Hypothalamus (tissue), 51 donors: ENCODE measurements at regions not wholly inside any gene's neighbourhood (a gene's known extent, or its start where the extent isn't known, plus 50 kb on each side); places are given as distances from the start of the nearest gene placed in this dataset.

Experiments used
- DNase-seq, 51 donors: peaks; one replicate each; lab custom pipeline; 2025; lab: John Stamatoyannopoulos, UW

DNA sequence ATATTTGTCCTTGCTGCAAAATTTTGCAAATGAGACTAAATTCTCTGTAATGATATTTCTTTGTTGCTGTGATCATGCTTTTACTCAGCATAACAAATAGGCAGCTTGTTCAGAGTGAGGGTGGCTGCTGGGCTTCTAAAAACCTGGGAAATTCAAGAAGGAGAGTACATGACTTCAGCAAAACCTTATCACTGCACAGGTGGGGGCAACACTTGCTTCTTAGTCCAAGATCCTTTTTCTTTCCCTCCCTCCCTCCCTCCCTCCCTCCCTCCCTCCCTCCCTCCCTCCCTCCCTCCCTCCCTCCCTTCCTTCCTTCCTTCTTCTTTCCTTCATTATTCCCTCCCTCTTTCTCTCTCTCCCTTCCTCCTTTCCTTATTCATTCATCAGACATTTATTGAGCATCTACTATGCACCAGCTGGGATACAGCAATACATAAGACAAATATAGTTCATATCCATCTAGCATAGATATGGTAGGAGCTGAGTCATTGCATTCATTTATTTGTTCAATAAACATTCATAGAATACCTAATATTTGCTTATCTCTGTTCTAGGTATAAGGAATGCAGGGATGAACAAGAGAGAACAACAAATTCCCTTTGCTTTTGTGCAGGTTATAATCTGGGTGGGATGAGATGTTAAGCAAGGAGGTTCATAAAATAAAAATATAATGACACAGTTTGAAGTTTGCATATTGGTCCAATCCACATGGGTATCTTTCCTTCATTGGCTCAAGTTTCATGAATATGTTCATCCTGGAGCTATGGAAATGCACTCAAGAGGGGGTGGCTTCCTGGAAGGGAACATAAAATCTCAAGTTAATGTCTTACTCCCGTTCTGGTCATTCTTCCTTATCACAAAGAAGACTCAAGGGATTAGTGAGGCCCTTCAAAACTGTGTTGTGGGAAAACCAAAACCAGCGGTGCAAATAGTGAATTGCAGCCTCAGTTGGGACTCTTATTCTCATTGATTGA, 210.7 kb downstream of the PDCD6IP start:
- DNase-seq = no peak

DNA sequence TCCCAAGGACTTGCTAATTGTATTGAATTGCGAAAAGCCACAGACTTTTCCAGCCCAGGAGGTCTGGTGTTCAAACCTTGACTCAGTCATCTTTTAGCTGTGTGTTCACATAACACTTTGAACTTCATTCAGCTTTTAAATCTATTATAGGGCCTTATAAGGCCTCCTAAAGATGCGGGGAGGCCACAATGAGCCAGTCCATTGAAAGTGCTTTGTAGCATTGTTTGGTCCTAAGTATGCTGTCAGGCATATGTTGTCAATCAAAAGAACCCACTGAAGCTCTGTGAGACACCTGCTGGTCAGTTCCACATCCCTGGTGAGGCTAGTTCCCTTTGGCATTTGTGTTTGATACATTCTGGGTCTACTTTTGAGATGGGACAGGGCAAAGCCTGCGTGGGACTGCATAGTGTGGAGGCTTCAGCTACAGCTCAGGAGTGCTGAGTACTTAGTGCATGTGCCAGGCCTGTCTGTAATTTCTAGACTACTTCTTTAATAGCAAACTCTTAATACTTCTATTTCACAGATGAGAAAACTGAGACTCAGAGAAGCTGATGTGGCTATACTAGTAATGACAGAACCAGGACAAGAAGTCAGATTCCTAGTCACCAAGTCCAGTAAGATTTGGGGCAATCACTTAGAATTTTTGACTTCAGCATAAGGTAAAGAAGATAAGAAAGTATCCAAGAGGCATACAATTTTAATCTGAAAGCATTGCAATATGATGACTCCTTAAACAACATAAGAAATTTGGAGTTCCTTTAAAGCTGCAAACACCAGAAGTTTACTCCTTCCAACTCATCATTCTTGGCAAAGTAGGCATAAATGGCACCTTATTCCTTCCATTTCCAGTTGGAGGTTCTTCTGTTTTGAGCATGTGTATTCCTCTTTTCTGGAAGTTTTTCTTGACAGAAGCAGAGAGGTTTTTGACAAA, 213.0 kb downstream of the PDCD6IP start:
- no peak for DNase-seq

DNA sequence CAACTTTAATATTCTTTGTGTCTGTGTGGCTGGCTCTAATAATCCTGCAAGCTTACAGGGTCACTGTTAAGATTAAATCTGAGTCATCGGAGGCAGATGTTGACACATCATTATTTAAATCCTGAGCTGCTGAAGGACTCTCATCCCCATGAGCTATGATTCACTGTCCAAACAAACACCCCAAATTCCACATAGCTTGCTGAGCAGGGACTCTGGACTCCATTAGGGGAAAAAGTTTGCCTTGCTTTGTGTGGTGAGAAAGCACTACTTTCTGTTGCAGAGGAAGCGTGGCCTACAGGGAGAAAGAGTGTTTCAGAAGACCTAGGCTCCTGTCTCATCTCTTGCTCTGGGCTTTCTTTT, 213.7 kb downstream of the PDCD6IP start:
- DNase-seq = no peak

DNA sequence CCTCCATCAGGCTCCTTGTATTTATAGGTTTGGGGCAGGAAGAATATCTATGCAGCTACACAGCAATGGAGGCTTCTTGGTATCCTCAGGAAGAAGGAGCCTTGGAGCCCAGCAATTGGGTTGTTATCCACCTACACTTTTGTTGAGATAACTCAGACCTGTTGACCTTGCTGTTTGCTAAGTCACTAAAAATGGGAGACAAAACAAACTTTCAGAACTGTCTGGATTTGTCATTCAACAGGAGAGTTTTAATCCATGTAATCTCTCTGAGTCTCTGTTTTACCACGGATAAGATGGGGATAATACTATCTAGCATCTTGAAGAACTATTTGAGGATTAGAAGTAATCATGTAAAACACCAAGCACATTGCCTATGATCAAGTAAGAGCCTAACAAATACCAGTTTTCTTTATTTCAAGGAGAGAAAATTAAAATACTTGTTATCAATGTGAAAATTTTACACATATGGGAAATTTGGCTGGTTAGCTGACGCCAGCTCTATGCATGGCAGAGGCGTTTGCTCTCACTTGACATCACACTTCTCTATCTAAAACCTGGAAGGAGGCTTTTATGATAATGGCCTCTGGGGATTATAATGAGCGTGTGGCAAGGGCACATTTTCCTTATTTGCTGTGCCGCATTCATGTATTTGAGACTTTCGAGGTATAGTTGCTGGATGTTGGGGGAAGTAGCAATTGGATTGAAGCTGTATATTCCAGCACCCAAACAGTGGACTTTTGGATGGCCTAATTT, 215.6 kb downstream of the PDCD6IP start:
- DNase-seq = no peak

DNA sequence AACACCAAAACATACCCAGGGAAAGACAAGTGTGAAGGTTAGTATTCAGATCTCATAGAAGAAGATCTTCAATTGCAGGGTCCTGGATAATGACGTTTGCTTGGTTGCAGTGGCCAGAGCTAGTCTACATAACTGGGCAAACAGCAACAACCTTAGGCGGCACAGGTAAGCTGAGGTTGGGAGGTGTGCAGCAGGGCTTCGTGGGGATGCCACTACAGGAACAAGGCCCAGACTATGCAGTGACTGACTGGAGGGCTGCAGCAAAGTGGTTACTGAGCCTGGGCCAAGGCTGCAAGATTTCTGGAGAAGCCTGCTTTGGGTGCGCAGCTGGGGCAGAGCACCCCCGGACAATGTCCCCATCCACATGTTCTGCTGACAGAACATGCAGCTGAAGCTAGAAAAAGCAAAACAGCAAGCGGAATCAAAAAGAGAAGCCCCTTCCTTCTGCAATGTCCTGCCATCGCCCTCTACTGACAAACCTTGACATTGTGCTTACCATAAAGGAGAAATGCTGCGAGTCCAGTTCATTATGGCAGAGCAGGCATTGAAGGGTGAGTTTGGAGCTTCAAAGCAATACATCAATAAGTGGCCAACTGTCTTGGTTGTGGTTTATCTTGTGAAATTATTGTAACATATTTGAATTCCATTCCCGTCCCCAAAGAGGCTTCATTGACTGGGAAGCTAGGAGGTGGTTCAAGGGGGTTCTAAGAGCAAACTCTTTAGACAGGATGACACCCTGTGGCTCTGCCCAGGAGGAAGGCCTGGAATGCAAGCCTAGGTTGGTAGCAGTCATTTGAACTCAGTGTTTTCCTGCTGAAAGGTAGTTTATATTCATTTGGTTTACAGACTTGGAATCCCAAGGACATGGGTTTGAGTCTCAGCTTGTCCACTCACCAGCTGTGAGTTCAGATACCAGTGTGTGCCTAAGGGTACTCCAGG, 217.0 kb downstream of the PDCD6IP start:
- no peak for DNase-seq

DNA sequence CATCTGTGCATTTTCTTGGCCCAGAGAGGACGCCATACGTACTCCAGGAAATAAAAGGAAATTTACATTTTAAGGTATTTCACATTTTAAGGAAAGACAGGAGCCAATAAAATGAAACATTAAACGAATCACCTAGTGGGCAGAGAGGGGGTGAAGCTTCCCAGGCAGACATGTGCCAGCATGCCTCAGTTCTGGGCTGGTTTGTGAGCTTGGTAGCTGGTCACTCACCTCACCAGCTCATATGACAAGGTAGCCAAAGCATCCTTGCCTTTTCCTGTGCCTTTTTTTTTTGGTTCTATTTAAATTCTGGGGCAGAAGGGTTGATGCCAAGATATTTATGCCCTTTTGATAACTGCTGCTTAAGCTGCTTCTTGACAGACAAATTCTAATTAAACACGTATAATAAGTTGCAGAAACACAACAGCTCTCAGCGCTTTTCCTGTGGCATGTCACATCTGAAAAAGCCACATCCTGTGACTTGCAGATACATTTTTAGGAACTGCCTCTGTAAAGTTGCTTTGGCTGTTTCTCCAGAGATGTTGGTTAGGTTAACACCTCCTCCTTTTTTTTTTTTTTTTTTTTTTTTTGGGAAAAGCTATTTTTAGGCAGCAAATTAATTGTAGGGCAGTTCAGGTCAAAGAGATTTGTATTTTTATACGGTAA, 218.6 kb downstream of the PDCD6IP start:
- no peak for DNase-seq

DNA sequence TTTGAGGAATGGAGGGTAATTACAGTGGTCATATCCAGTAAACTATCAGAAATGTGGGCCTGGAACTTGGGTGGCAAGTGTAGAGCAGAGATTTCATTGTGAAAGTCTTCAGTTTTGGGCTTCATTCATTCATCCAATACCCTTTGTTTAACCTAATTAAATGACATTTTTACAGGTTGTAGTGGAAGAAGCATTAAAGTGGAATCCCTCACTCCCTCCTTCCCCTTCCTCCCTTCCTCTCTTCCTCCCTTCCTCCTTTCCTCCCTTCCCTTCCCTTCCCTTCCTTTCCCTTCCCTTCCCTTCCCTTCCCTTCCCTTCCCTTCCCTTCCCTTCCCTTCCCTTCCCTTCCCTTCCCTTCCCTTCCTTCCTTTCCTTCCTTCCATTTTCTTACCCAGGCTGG, 219.3 kb downstream of the PDCD6IP start:
- no peak for DNase-seq

DNA sequence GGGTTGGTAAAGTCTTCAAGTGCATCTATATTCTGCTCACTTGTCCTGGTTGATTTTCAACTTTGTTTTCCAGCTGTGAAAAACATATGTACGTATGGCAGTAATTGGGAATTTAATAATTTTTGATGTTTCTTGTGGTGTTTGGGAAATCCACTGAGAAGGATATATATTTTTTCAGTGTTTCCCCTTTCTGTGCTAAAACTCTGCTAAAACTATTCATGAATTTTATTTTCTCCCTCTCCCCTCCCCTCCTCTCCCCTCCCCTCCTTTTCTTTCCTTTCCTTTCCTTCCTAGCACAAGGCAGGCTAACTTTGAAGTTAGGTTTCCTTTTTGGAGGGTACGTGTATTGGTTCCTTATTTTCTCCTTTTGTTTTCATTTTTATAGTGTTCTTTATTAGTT, 220.7 kb downstream of the PDCD6IP start:
- DNase-seq = no peak

DNA sequence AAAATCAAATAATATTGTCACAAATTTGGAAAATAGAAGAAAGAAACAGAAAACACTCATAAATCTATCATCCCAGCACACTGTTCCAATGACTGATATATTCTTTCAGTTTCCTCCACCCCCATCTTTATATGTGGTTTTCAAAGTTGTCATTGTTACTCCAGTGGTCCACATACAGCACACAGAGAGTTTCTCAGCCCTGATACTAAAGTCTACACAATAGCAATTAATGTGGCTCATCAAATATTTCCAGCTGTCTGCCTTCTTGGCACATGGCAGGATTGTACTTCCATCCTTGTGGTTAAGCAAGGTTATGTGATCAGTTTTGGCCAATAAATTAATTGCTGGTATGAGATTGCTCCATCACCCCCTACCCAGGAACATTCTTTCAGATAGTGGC, 221.7 kb downstream of the PDCD6IP start:
- no peak for DNase-seq

DNA sequence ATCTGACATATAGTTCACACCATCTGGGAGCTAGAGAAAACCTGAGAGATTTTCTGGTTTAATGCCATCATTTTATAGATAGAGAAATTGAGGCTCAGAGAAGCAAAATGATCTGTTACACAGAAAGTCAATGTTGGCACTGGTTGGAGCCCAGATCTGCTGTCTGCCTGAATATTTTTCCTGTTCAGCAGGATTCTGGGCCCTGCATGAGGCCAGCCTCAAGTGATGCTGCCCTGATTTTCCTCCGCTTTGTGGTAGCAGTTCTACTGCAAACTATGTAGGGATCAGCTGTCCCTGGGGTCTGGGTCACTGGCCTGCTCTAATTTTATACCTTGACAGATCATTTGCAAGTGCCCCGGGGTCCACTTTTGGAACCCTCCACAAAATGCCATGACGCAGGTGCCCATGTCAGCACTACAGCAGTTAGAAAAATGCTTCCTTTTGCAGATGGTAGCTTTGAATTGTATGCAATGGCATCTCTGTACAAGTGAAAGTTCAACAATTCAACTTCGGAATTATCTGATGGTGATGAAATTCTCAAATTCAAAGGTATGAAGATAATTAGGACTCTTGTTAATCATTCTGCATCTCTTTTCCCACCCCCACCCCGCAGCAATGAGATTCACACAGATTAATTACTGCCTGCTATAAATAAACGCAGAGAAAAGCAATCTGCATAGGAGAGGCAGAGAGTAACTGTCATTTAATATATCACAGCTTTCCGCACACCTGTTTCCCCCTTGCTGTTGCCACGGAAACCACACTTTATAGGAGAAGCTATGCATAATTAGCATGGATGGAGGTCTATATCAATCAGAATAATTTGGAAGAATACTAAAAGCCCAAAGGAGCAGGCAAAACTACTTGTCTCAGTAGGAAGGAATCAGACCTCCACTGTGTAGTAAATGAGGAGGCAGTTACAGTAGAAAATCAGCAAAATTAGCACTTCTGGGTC, 222.6 kb downstream of the PDCD6IP start:
- DNase-seq = peak in 2 of 51 donors; percentile 3 to 48

DNA sequence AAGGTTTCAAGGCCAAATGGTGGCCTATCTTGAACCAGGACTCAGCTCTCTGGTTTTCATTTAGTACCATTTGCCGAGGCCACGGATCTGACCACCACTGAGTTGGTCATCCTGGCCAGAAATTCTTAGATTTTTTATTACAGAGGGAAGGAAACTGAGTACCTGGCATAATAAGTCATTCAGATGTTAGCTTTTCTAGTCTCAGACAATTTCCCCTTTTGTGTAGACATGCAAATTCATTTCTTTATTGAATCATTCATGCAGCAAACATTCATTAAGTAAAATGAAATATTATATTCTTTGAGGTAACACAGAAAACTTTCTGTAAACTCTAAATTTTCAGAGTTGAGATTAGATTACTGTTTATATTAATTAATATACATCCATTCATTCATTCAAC, 223.7 kb downstream of the PDCD6IP start:
- DNase-seq = no peak

DNA sequence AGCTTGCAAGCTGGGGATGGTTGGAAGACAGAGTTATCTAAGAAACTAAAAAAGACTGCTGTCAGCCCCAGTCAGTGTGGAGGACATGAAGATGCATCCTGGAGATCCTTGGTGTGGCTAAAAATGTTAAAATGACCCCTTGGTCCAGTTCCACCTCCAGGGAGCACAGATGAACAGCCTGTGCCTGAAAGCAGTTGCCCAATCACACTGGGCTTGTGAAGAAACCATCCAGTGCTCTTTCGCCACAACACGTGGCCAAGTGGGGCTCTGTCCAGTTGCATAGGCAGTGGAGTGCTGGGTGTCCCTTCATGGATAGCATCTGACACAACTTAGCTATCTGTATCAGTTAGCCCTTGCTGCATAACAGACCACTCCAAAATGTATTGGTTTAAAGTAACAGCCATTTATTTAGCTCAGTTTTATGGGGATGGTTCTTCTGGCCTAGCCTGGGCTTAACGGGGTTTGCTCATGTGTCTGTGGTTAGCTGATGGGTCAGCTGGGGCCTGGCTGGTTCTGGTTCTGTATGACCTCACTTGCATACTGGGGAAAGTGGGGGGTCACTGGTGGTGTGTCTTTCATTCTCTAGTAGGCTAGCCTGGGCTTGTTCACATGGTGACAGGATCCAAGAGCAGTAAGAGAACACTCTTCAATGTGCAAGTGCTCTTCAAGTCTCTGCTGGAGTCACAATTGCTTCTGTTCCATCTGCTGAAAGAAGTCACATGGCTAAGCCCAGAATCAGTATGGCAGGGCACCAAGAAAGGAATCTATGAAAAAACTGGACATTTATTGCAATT, 226.2 kb downstream of the PDCD6IP start:
- DNase-seq = no peak

DNA sequence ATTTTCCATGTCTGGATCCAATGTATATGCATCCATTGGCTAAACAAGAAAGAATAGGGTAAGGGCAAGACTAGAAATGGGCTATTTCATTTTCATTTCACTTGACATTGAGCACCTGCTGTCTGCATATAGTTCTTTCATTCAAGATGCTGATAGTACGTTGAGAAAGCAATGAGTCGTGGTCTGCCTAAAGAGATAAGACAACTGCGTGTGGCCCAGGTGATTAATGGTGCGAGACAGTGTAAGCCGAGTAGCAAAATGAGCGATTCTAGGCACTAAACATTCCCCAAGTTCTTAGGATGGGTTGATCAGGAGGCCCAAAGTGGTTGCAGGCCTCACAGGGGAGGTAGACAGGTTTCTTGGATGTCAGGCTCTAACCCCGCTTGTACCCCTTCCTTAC, 235.4 kb downstream of the PDCD6IP start:
- DNase-seq = no peak

DNA sequence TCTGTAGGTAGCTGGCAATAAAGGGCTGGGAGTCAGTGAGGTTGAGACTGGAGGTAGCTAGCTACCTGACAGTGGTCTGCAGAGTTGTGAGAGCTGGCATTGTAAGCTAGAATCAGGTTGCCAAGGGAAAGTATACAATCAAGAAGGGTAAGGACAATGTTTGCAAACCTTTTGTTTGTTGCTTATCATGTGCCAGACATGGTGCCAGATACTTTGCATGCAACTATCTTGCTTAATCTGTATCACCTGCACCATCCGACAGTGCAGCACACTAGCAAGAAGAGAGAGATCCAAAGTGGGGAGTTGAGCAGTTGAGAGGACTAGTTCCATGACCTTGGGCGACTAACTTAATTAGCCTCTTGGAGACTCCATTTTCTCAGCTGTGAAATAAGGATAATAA, 236.4 kb downstream of the PDCD6IP start:
- DNase-seq = no peak

DNA sequence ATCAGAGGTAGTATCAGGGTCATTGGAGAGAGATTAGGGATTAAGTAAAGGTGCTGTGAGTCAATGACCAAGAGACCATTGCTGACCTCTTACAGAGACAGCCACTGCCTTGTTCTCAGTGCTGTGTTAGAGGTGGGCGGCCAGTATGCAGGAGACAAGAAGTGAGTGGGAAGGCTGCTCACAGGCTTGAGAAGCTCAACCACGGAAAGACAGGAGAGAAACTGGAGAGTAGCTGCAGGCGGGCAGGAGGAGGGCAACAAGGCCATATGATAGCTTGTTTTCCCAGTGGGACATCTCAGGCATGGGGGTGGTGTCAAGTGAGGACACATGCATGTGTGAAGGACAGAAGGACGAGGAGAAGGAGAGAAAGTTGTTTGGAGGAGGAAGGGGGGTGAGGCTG, 237.3 kb downstream of the PDCD6IP start:
- DNase-seq = no peak

DNA sequence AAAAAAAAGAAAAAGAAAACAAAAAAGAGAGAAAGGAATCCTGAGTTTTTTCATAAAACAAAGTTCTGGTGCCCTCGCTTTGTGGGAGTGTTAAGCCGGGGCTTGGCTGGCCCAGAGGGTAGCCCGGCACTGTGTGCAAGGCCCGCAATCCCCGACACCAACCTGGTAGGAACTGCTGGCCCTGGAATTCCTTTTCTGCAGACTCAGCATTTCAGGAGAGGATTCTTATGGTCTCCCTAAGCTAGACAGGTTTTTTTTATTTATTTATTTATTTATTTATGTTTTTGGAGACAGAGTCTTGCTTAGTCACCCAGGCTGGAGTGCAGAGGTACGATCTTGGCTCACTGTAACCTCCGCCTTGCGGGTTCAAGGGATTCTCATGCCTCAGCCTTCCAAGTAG, 238.8 kb downstream of the PDCD6IP start:
- DNase-seq = no peak

DNA sequence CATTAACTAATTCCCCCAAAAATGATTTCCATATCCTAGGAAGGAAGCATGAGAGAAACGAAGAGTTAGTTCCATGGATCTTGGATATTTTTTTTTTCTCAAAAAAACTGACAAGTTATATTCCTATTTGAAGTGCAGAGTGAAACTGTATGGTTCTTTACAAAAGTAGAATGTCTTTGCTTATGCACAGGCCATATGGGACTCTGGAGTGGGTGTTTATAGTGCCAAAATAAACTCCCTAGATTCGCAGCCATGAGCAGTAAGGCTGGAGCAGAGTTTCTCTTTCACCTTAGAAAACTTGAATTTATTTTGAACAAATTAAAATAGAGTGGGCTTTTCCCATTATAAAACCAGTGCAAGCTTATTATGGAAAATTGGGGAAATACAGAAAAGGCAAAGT, 239.7 kb downstream of the PDCD6IP start:
- no peak for DNase-seq
